SK-N-SH (cell line): ENCODE measurements at regions not wholly inside any gene's neighbourhood (a gene's known extent, or its start where the extent isn't known, plus 50 kb on each side); places are given as distances from the start of the nearest gene placed in this dataset.

Experiments used
- CTCF ChIA-PET: fragments of 300-600, 350-600 bp; formaldehyde crosslinking; extraction: SDS; loops from one replicate; lab custom pipeline; 2021; lab: Yijun Ruan, JAX
- POLR2A ChIA-PET: fragments of 350-600 bp; sonication (Branson Sonifier 250); formaldehyde crosslinking; extraction: SDS; loops from one replicate; lab custom pipeline; 2020; ENCODE audit warnings: antibody characterized with exemption, inconsistent platforms; lab: Yijun Ruan, JAX
- DNase-seq: peaks from one replicate; pipeline ENCODE4 v3.0.0; 2012
- H2AFZ ChIP-seq: fragments of 200-600 bp; sonication (generic); 2 replicates; pipeline ENCODE4 v1.8.1; 2016; ENCODE audit warnings: antibody characterized with exemption, mild to moderate bottlenecking, low read depth
- H3F3A ChIP-seq: fragments of 200-600 bp; sonication (generic); replicated peaks from 2 replicates; pipeline ENCODE3; 2016; ENCODE audit warnings: antibody characterized with exemption, mild to moderate bottlenecking; ENCODE audit not compliant: insufficient read depth
- H3K27ac ChIP-seq, 2 experiments: fragments of 200-500 bp in 1 of 2; fragments of 200-600 bp in 1 of 2; sonication (Bioruptor generic) in 1 of 2; sonication (generic), shearing (Covaris generic) in 1 of 2; 2 replicates each; pipeline versions ENCODE4 v1.5.1 to v1.6.1; 2014 to 2016; ENCODE audit warnings: low read depth in 2 of 2, inconsistent platforms in 1 of 2, low read length in 1 of 2, mild to moderate bottlenecking in 1 of 2, mixed read lengths in 1 of 2
- H3K27me3 ChIP-seq: fragments of 200-600 bp; sonication (generic), shearing (Covaris generic); 2 replicates; pipeline ENCODE4 v1.6.1; 2016; ENCODE audit warnings: mixed run types; ENCODE audit not compliant: insufficient read depth
- H3K36me3 ChIP-seq, 2 experiments: fragments of 200-500 bp in 1 of 2; fragments of 200-600 bp in 1 of 2; sonication (Bioruptor generic) in 1 of 2; sonication (generic) in 1 of 2; replicated peaks in 1 of 2; 2 replicates each; pipeline versions ENCODE3 to v1.5.1; 2014 to 2016; ENCODE audit warnings: low read length in 1 of 2, mild to moderate bottlenecking in 1 of 2; ENCODE audit not compliant: insufficient read depth in 2 of 2, control insufficient read depth in 1 of 2
- H3K4me1 ChIP-seq, 2 experiments: fragments of 200-500 bp in 1 of 2; fragments of 200-600 bp in 1 of 2; sonication (Bioruptor generic) in 1 of 2; sonication (generic), shearing (Covaris generic) in 1 of 2; 2 replicates each; pipeline versions ENCODE4 v1.5.1 to v1.6.1; 2014 to 2016; ENCODE audit warnings: low read depth in 1 of 2, low read length in 1 of 2, mixed run types in 1 of 2; ENCODE audit not compliant: insufficient read depth in 2 of 2, control insufficient read depth in 1 of 2
- H3K4me2 ChIP-seq: fragments of 200-600 bp; sonication (generic), shearing (Covaris generic); 2 replicates; pipeline ENCODE4 v1.6.1; 2017; ENCODE audit warnings: mixed run types
- H3K4me3 ChIP-seq, 2 experiments: fragments of 200-500 bp in 1 of 2; fragments of 200-600 bp in 1 of 2; sonication (Bioruptor generic) in 1 of 2; sonication (generic), shearing (Covaris generic) in 1 of 2; 2 replicates each; pipeline versions ENCODE4 v1.5.1 to v1.8.1; 2014 to 2016; ENCODE audit warnings: low read depth in 2 of 2, inconsistent platforms in 1 of 2, low read length in 1 of 2, mild to moderate bottlenecking in 1 of 2, mixed read lengths in 1 of 2, moderate library complexity in 1 of 2
- H3K79me2 ChIP-seq: fragments of 200-600 bp; sonication (generic); 2 replicates; pipeline ENCODE4 v1.8.1; 2017; ENCODE audit warnings: mild to moderate bottlenecking; ENCODE audit not compliant: insufficient read depth
- H3K9ac ChIP-seq: fragments of 200-600 bp; sonication (generic); 2 replicates; pipeline ENCODE4 v1.6.1; 2017; ENCODE audit warnings: mixed run types
- H3K9me2 ChIP-seq: fragments of 200-600 bp; sonication (generic); 2 replicates; pipeline ENCODE4 v1.6.1; 2017; ENCODE audit warnings: mixed run types
- H3K9me3 ChIP-seq: fragments of 200-600 bp; sonication (generic); 2 replicates; pipeline ENCODE4 v1.6.1; 2017; ENCODE audit warnings: mixed run types, mild to moderate bottlenecking, moderate library complexity
- H4K20me1 ChIP-seq: fragments of 200-600 bp; sonication (generic); 2 replicates; pipeline ENCODE4 v1.6.1; 2017; ENCODE audit warnings: mild to moderate bottlenecking, mixed run types; ENCODE audit not compliant: insufficient read depth
- CHD2 ChIP-seq: fragments of 150-350 bp; IDR thresholded peaks from 2 replicates; pipeline ENCODE4 v1.6.1; 2018; ENCODE audit warnings: low read length; ENCODE audit not compliant: partially characterized antibody
- CTCF ChIP-seq: fragments of 200-600 bp; sonication (generic); IDR thresholded peaks from 2 replicates; pipeline ENCODE4 v1.6.1; 2017; ENCODE audit warnings: antibody characterized with exemption, mild to moderate bottlenecking, moderate library complexity
- EZH2phosphoT487 ChIP-seq: fragments of 200-600 bp; sonication (generic); IDR thresholded peaks from 2 replicates; pipeline ENCODE4 v1.6.1; 2017; ENCODE audit warnings: low read depth, mixed run types, mild to moderate bottlenecking, antibody characterized with exemption, moderate library complexity, borderline replicate concordance
- FOSL2 ChIP-seq: IDR thresholded peaks from 2 replicates; pipeline ENCODE4 v1.4.0; 2012; ENCODE audit warnings: low read depth, mild to moderate bottlenecking, moderate library complexity, borderline replicate concordance
- FOXJ3 ChIP-seq: sonication (generic); formaldehyde crosslinking; IDR thresholded peaks from 2 replicates; pipeline ENCODE4 v1.5.1; 2020; ENCODE audit warnings: mild to moderate bottlenecking, missing genetic modification reagents
- FOXM1 ChIP-seq: IDR thresholded peaks from 2 replicates; pipeline ENCODE4 v1.4.0; 2012; ENCODE audit warnings: low read depth, mild to moderate bottlenecking
- RAD21 ChIP-seq: IDR thresholded peaks from 2 replicates; pipeline ENCODE4 v1.6.1; 2012; ENCODE audit warnings: mild to moderate bottlenecking, low read length
- SMC3 ChIP-seq: IDR thresholded peaks from 2 replicates; pipeline ENCODE4 v1.6.1; 2012; ENCODE audit warnings: low read depth, low read length, improper control_type of control experiment
- ZBTB33 ChIP-seq: IDR thresholded peaks from 2 replicates; pipeline ENCODE4 v1.4.0; 2012; ENCODE audit warnings: low read depth, borderline replicate concordance
- WGBS: methylation state at CpG from one replicate; pipeline ENCODE4 v1.1.6; 2017; ENCODE audit warnings: low lambda C conversion rate; 5-methylcytosine and 5-hydroxymethylcytosine counted together
- TF ChIP-seq, protein P1 (sequence below): fragments of 150-350 bp; IDR thresholded peaks from 2 replicates; pipeline ENCODE4 v1.6.1; 2016; ENCODE audit warnings: mild to moderate bottlenecking, low read depth, low read length

- no peaks in the 10 kb centered on the region for H3K79me2 ChIP-seq
- CTCF ChIA-PET: no interaction called here
- H3K27ac ChIP-seq: no peak overlapping the region
- TF ChIP-seq CHD2 (no peak), EZH2phosphoT487 (no peak)
- TF ChIP-seq, all 33 proteins: peak for 0
- Histone ChIP-seq H3K9me2 (no peaks in the 10 kb centered on the region), H3K4me2 (no peak overlapping the region), H2AFZ (no peak overlapping the region), H4K20me1 (no peaks in the 10 kb centered on the region), H3K9ac (no peak overlapping the region), H3K9me3 (no peaks in the 10 kb centered on the region), H3K4me3 (no peak overlapping the region), H3K36me3 (no peaks in the 10 kb centered on the region), H3K27me3 (no peaks in the 10 kb centered on the region), H3F3A (no peaks in the 10 kb centered on the region), H3K4me1 (no peaks in the 10 kb centered on the region)
- no peak for DNase-seq
- 63% methylated on average over 3 of the region's 3 CpGs for WGBS
- POLR2A ChIA-PET: no interaction called here
These were observed 298.2 kb downstream of the SP3 start for GRCh38 chr2:173667014-173667413.

GRCh38 chr2:173667415-173667814 is 297.8 kb downstream of the SP3 start:
- WGBS: 95% methylated on average over 2 of the region's 2 CpGs

GRCh38 chr2:173669271-173669853 is 295.8 kb downstream of the SP3 start:
- H3K36me3 ChIP-seq: no peaks in the 10 kb centered on the region
- no peak overlapping the region for H3K9ac ChIP-seq
- H3K27ac ChIP-seq: no peak overlapping the region
- no peaks in the 10 kb centered on the region for H4K20me1 ChIP-seq
- POLR2A ChIA-PET: no interaction called here
- WGBS: 100% methylated on average over 1 of the region's 1 CpG
- CTCF ChIA-PET: interaction anchor here (1.4 kb wide), 1 partner anchor 10 kb away, joined by 4 read pairs; no protein-coding TSS in a partner anchor
- H3K4me3 ChIP-seq: no peak overlapping the region
- H3K79me2 ChIP-seq: no peaks in the 10 kb centered on the region
- H3K9me2 ChIP-seq: no peaks in the 10 kb centered on the region
- H3K27me3 ChIP-seq: no peaks in the 10 kb centered on the region
- no peak overlapping the region for H2AFZ ChIP-seq
- H3K4me2 ChIP-seq: no peak overlapping the region
- no peaks in the 10 kb centered on the region for H3K4me1 ChIP-seq
- no peaks in the 10 kb centered on the region for H3F3A ChIP-seq
- no peaks in the 10 kb centered on the region for H3K9me3 ChIP-seq
- no peak for DNase-seq
- TF ChIP-seq FOXM1 (no peak), FOSL2 (no peak), RAD21 (no peak), CTCF (no peak), ZBTB33 (no peak)
- TF ChIP-seq, protein P1, sequence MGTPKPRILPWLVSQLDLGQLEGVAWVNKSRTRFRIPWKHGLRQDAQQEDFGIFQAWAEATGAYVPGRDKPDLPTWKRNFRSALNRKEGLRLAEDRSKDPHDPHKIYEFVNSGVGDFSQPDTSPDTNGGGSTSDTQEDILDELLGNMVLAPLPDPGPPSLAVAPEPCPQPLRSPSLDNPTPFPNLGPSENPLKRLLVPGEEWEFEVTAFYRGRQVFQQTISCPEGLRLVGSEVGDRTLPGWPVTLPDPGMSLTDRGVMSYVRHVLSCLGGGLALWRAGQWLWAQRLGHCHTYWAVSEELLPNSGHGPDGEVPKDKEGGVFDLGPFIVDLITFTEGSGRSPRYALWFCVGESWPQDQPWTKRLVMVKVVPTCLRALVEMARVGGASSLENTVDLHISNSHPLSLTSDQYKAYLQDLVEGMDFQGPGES: no peak

More at GRCh38 chr2:173667415-173667814, 297.8 kb downstream of the SP3 start:
- H3F3A ChIP-seq: no peaks in the 10 kb centered on the region
- H2AFZ ChIP-seq: no peak overlapping the region
- ChIA-PET POLR2A (no interaction called here), CTCF (interaction anchor here (1.1 kb wide), 1 partner anchor 29 kb away, joined by 6 read pairs; no protein-coding TSS in a partner anchor)
- no peak overlapping the region for H3K27ac ChIP-seq
- H3K4me1 ChIP-seq: no peaks in the 10 kb centered on the region
- no peaks in the 10 kb centered on the region for H3K9me2 ChIP-seq
- H4K20me1 ChIP-seq: no peaks in the 10 kb centered on the region
- no peak for TF ChIP-seq FOXJ3 (CRISPR knock-in tag)
- TF ChIP-seq RAD21: peak; percentile 49
- peak; percentile 46 for TF ChIP-seq CTCF
- peak; percentile 35; the same call in 1 of the 2 replicates for TF ChIP-seq SMC3
- no peak for TF ChIP-seq FOXM1
- no peak overlapping the region for H3K4me2 ChIP-seq
- no peaks in the 10 kb centered on the region for H3K27me3 ChIP-seq
- no peaks in the 10 kb centered on the region for H3K79me2 ChIP-seq
- DNase-seq: no peak
- H3K36me3 ChIP-seq: no peaks in the 10 kb centered on the region
- no peak overlapping the region for H3K4me3 ChIP-seq
- no peaks in the 10 kb centered on the region for H3K9me3 ChIP-seq
- H3K9ac ChIP-seq: no peak overlapping the region
